SKM-1 (cell line): ENCODE measurements at regions not wholly inside any gene's neighbourhood (a gene's known extent, or its start where the extent isn't known, plus 50 kb on each side); places are given as distances from the start of the nearest gene placed in this dataset.
A peak's percentile ranks its signal among the peaks of the same experiment; 100 is the strongest.

Source experiments
- DNase-seq: peaks from one replicate; lab custom pipeline; 2025; ENCODE audit not compliant: unreplicated experiment; lab: John Stamatoyannopoulos, UW

GRCh38 chr4:162392946-162393345 is 229.1 kb upstream of the FSTL5 start:
- no peak for DNase-seq

GRCh38 chr4:162366146-162366545 is 202.3 kb upstream of the FSTL5 start:
- peak; percentile 83 for DNase-seq

GRCh38 chr4:162364651-162365050 is 200.9 kb upstream of the FSTL5 start:
- DNase-seq, result peak; percentile 67

GRCh38 chr4:162360369-162361149 is 196.8 kb upstream of the FSTL5 start:
- no peak for DNase-seq

GRCh38 chr4:162356181-162356580 is 192.4 kb upstream of the FSTL5 start:
- DNase-seq, result no peak

- no peak for DNase-seq
Measured at GRCh38 chr4:162352580-162353107, 188.8 kb upstream of the FSTL5 start.

GRCh38 chr4:162350331-162350730 is 186.5 kb upstream of the FSTL5 start:
- no peak for DNase-seq

- no peak for DNase-seq
Measured at GRCh38 chr4:162349395-162349794, 185.6 kb upstream of the FSTL5 start.

- no peak for DNase-seq
Measured at GRCh38 chr4:162347842-162348213, 184.0 kb upstream of the FSTL5 start.

- DNase-seq, result no peak
Measured at GRCh38 chr4:162347156-162347841, 183.5 kb upstream of the FSTL5 start.

- DNase-seq, result no peak
Measured at GRCh38 chr4:162343967-162344366, 180.2 kb upstream of the FSTL5 start.

GRCh38 chr4:162341533-162341932 is 177.7 kb upstream of the FSTL5 start:
- no peak for DNase-seq

- DNase-seq, result no peak
Measured at GRCh38 chr4:162323919-162324318, 160.1 kb upstream of the FSTL5 start.

- DNase-seq, result no peak
Measured at GRCh38 chr4:162322054-162322453, 158.3 kb upstream of the FSTL5 start.

GRCh38 chr4:162285753-162286152 is 122.0 kb upstream of the FSTL5 start:
- no peak for DNase-seq

GRCh38 chr4:162282684-162283083 is 118.9 kb upstream of the FSTL5 start:
- no peak for DNase-seq

GRCh38 chr4:162274354-162274753 is 110.6 kb upstream of the FSTL5 start:
- peak; percentile 74 for DNase-seq

GRCh38 chr4:162272215-162272614 is 108.4 kb upstream of the FSTL5 start:
- no peak for DNase-seq

- no peak for DNase-seq
Measured at GRCh38 chr4:162268911-162269310, 105.1 kb upstream of the FSTL5 start.

- no peak for DNase-seq
Measured at GRCh38 chr4:162265802-162266201, 102.0 kb upstream of the FSTL5 start.

GRCh38 chr4:162245051-162245450 is 81.3 kb upstream of the FSTL5 start:
- DNase-seq, result no peak

- no peak for DNase-seq
Measured at GRCh38 chr4:162241857-162242256, 78.1 kb upstream of the FSTL5 start.
